GM18502 (cell line): ENCODE measurements at regions not wholly inside any gene's neighbourhood (a gene's known extent, or its start where the extent isn't known, plus 50 kb on each side); places are given as distances from the start of the nearest gene placed in this dataset.
"Not testable (repeated sequence)": the region's sequence is repeated elsewhere in the genome, so short reads cannot be mapped to it uniquely, and the experiment has no call there.

Experiments used
- ATAC-seq: cut with Tn5 transposase; IDR thresholded peaks from one replicate; pipeline ENCODE4 v1.9.1; 2021; ENCODE audit warnings: mild to moderate bottlenecking; ENCODE audit not compliant: unreplicated experiment, poor library complexity

- ATAC-seq = no peak
These were observed 388.3 kb downstream of the KIF20B start for GRCh38 chr10:90089719-90090118.

- ATAC-seq = no peak
These were observed 394.8 kb downstream of the KIF20B start for GRCh38 chr10:90096196-90096595.

- not testable (repeated sequence) for ATAC-seq
These were observed 406.2 kb downstream of the KIF20B start for GRCh38 chr10:90107581-90107980.

- ATAC-seq = no peak
These were observed 410.3 kb downstream of the KIF20B start for GRCh38 chr10:90111671-90112070.

GRCh38 chr10:90112681-90113080 lies 411.3 kb downstream of the KIF20B start:
- ATAC-seq = no peak

GRCh38 chr10:90118567-90118966 lies 417.2 kb downstream of the KIF20B start:
- ATAC-seq = not testable (repeated sequence)

GRCh38 chr10:90119631-90120280 lies 418.4 kb downstream of the KIF20B start:
- ATAC-seq = not testable (repeated sequence)

GRCh38 chr10:90125456-90126255 lies 424.3 kb downstream of the KIF20B start:
- ATAC-seq = no peak

GRCh38 chr10:90126256-90126595 lies 424.8 kb downstream of the KIF20B start:
- no peak for ATAC-seq

- peak; percentile 70 for ATAC-seq
These were observed 429.1 kb downstream of the KIF20B start for GRCh38 chr10:90130321-90131086.

GRCh38 chr10:90133606-90134005 lies 432.2 kb downstream of the KIF20B start:
- no peak for ATAC-seq

- ATAC-seq = no peak
These were observed 435.4 kb downstream of the KIF20B start for GRCh38 chr10:90136731-90137316.

GRCh38 chr10:90138844-90139243 lies 437.5 kb downstream of the KIF20B start:
- no peak for ATAC-seq

GRCh38 chr10:90141791-90142190 lies 440.4 kb downstream of the KIF20B start:
- no peak for ATAC-seq

- ATAC-seq = no peak
These were observed 442.5 kb downstream of the KIF20B start for GRCh38 chr10:90143937-90144336.

- no peak for ATAC-seq
These were observed 446.9 kb downstream of the KIF20B start for GRCh38 chr10:90148116-90148855.

- no peak for ATAC-seq
These were observed 448.2 kb downstream of the KIF20B start for GRCh38 chr10:90149563-90149962.

- ATAC-seq = no peak
These were observed 461.0 kb downstream of the KIF20B start for GRCh38 chr10:90162271-90162853.

- peak; percentile 76 for ATAC-seq
These were observed 466.0 kb downstream of the KIF20B start for GRCh38 chr10:90167174-90168064.
